HUES64 (cell line): ENCODE measurements at regions not wholly inside any gene's neighbourhood (a gene's known extent, or its start where the extent isn't known, plus 50 kb on each side); places are given as distances from the start of the nearest gene placed in this dataset.
A peak's percentile ranks its signal among the peaks of the same experiment; 100 is the strongest.

ENCODE experiments used
- H3K27ac ChIP-seq: 2 replicates; pipeline ENCODE4 v1.7.0; 2013; ENCODE audit warnings: low read depth, low read length, inconsistent platforms
- H3K27me3 ChIP-seq: 2 replicates; pipeline ENCODE4 v1.6.1; 2013; ENCODE audit warnings: mild to moderate bottlenecking, low read length; ENCODE audit not compliant: insufficient read depth
- H3K36me3 ChIP-seq: 2 replicates; pipeline ENCODE4 v1.6.1; 2013; ENCODE audit warnings: mild to moderate bottlenecking, low read length; ENCODE audit not compliant: insufficient read depth
- H3K4me1 ChIP-seq: 2 replicates; pipeline ENCODE4 v1.6.1; 2013; ENCODE audit warnings: mild to moderate bottlenecking, low read length, moderate library complexity; ENCODE audit not compliant: insufficient read depth
- H3K4me3 ChIP-seq: 2 replicates; pipeline ENCODE4 v1.5.1; 2013; ENCODE audit warnings: mild to moderate bottlenecking, low read length, moderate library complexity
- H3K9ac ChIP-seq: 2 replicates; pipeline ENCODE4 v1.6.1; 2013; ENCODE audit warnings: mild to moderate bottlenecking, low read depth, low read length
- H3K9me3 ChIP-seq: 2 replicates; pipeline ENCODE4 v1.6.1; 2013; ENCODE audit warnings: low read depth, low read length; ENCODE audit not compliant: insufficient read depth
- WGBS: fragments of 150-250, 120-280 bp; methylation state at CpG from one replicate; pipeline ENCODE4 v1.1.7; 2013; ENCODE audit warnings: missing lambda C conversion rate; 5-methylcytosine and 5-hydroxymethylcytosine counted together

- Histone ChIP-seq H3K4me3 (no peak overlapping the region), H3K36me3 (no peaks in the 10 kb centered on the region), H3K4me1 (peaks cover 3% of the 10 kb centered on the region; the same call in 1 of the 2 replicates), H3K27me3 (no peaks in the 10 kb centered on the region), H3K9me3 (no peaks in the 10 kb centered on the region), H3K27ac (no peak overlapping the region), H3K9ac (no peak overlapping the region)
- 94% methylated on average over 11 of the region's 11 CpGs for WGBS
These were observed 519.4 kb downstream of the BRD1 start for GRCh38 chr22:49308300-49308699.

GRCh38 chr22:49307870-49308269, 519.8 kb downstream of the BRD1 start:
- Histone ChIP-seq H3K9ac (no peak overlapping the region), H3K27ac (no peak overlapping the region), H3K4me1 (peaks cover 3% of the 10 kb centered on the region; the same call in 1 of the 2 replicates), H3K4me3 (no peak overlapping the region), H3K9me3 (no peaks in the 10 kb centered on the region), H3K36me3 (no peaks in the 10 kb centered on the region), H3K27me3 (no peaks in the 10 kb centered on the region)
- WGBS = 94% methylated on average over 16 of the region's 16 CpGs

GRCh38 chr22:49307481-49307830, 520.2 kb downstream of the BRD1 start:
- Histone ChIP-seq H3K4me3 (no peak overlapping the region), H3K27me3 (no peaks in the 10 kb centered on the region), H3K36me3 (no peaks in the 10 kb centered on the region), H3K27ac (no peak overlapping the region), H3K9me3 (no peaks in the 10 kb centered on the region), H3K4me1 (peaks cover 3% of the 10 kb centered on the region; the same call in 1 of the 2 replicates), H3K9ac (no peak overlapping the region)
- 86% methylated on average over 2 of the region's 2 CpGs for WGBS

- peaks cover 3% of the 10 kb centered on the region; the same call in 1 of the 2 replicates for H3K4me1 ChIP-seq
- H3K27me3 ChIP-seq = no peaks in the 10 kb centered on the region
These were observed 520.8 kb downstream of the BRD1 start for GRCh38 chr22:49306632-49307480.

GRCh38 chr22:49305966-49306631, 521.6 kb downstream of the BRD1 start:
- no peak overlapping the region for H3K27ac ChIP-seq
- H3K9ac ChIP-seq = no peak overlapping the region
- H3K27me3 ChIP-seq = no peaks in the 10 kb centered on the region
- H3K9me3 ChIP-seq = no peaks in the 10 kb centered on the region
- 90% methylated on average over 18 of the region's 18 CpGs for WGBS
- H3K36me3 ChIP-seq = no peaks in the 10 kb centered on the region
- no peak overlapping the region for H3K4me3 ChIP-seq
- H3K4me1 ChIP-seq = peaks cover 3% of the 10 kb centered on the region; the same call in 1 of the 2 replicates

More at GRCh38 chr22:49306632-49307480, 520.8 kb downstream of the BRD1 start:
- 93% methylated on average over 31 of the region's 31 CpGs for WGBS
- Histone ChIP-seq H3K36me3 (no peaks in the 10 kb centered on the region), H3K27ac (no peak overlapping the region), H3K9me3 (no peaks in the 10 kb centered on the region), H3K9ac (no peak overlapping the region), H3K4me3 (no peak overlapping the region)

GRCh38 chr22:49305214-49305965, 522.3 kb downstream of the BRD1 start:
- no peaks in the 10 kb centered on the region for H3K9me3 ChIP-seq
- no peaks in the 10 kb centered on the region for H3K27me3 ChIP-seq
- no peaks in the 10 kb centered on the region for H3K36me3 ChIP-seq
- peak overlapping the region; percentile 26 for H3K4me3 ChIP-seq
- WGBS = 24% methylated on average over 20 of the region's 20 CpGs
- H3K4me1 ChIP-seq = peaks cover 3% of the 10 kb centered on the region; the same call in 1 of the 2 replicates
- H3K27ac ChIP-seq = no peak overlapping the region
- H3K9ac ChIP-seq = no peak overlapping the region

GRCh38 chr22:49303781-49304461, 523.8 kb downstream of the BRD1 start:
- Histone ChIP-seq H3K36me3 (no peaks in the 10 kb centered on the region), H3K4me1 (peaks cover 3% of the 10 kb centered on the region; the same call in 1 of the 2 replicates), H3K27ac (no peak overlapping the region), H3K9me3 (no peaks in the 10 kb centered on the region), H3K27me3 (no peaks in the 10 kb centered on the region), H3K9ac (no peak overlapping the region), H3K4me3 (no peak overlapping the region)
- WGBS = 90% methylated on average over 22 of the region's 22 CpGs

- Histone ChIP-seq H3K4me3 (no peak overlapping the region), H3K36me3 (no peaks in the 10 kb centered on the region), H3K27me3 (no peaks in the 10 kb centered on the region), H3K9ac (no peak overlapping the region), H3K27ac (no peak overlapping the region), H3K9me3 (no peaks in the 10 kb centered on the region), H3K4me1 (peaks cover 3% of the 10 kb centered on the region; the same call in 1 of the 2 replicates)
- WGBS = 87% methylated on average over 17 of the region's 17 CpGs
These were observed 524.5 kb downstream of the BRD1 start for GRCh38 chr22:49303061-49303735.

GRCh38 chr22:49302530-49302929, 525.1 kb downstream of the BRD1 start:
- Histone ChIP-seq H3K9me3 (no peaks in the 10 kb centered on the region), H3K4me1 (peaks cover 3% of the 10 kb centered on the region; the same call in 1 of the 2 replicates), H3K27ac (no peak overlapping the region), H3K4me3 (no peak overlapping the region), H3K36me3 (no peaks in the 10 kb centered on the region), H3K9ac (no peak overlapping the region), H3K27me3 (no peaks in the 10 kb centered on the region)
- 94% methylated on average over 31 of the region's 31 CpGs for WGBS

- no peaks in the 10 kb centered on the region for H3K36me3 ChIP-seq
- H3K4me1 ChIP-seq = peaks cover 3% of the 10 kb centered on the region; the same call in 1 of the 2 replicates
- no peak overlapping the region for H3K9ac ChIP-seq
- no peak overlapping the region for H3K27ac ChIP-seq
- no peak overlapping the region for H3K4me3 ChIP-seq
- no peaks in the 10 kb centered on the region for H3K27me3 ChIP-seq
- 95% methylated on average over 11 of the region's 11 CpGs for WGBS
- no peaks in the 10 kb centered on the region for H3K9me3 ChIP-seq
These were observed 525.6 kb downstream of the BRD1 start for GRCh38 chr22:49302150-49302460.
